Right lobe of liver (tissue), 4 donors: ENCODE measurements at regions not wholly inside any gene's neighbourhood (a gene's known extent, or its start where the extent isn't known, plus 50 kb on each side); places are given as distances from the start of the nearest gene placed in this dataset.

Experiments
- POLR2A ChIP-seq: fragments of 450-650 bp; IDR thresholded peaks from one replicate; pipeline ENCODE4 v1.6.1; 2017; ENCODE audit warnings: antibody characterized with exemption, mild to moderate bottlenecking
- TF ChIP-seq, protein P1 (sequence below), 4 donors: fragments of 200-600 bp in 3 of 4; fragments of 450-650 bp in 1 of 4; IDR thresholded peaks; one replicate each; pipeline versions ENCODE4 v1.5.1 to v1.8.0; 2016 to 2022; ENCODE audit warnings: antibody characterized with exemption in 4 of 4, mild to moderate bottlenecking in 2 of 4
- donor health status: DM: no; HTN: no; CAD: no.
- donor health status: DM: no; HTN: no; CAD: no.
- donor health status: DM: no; HTN: yes; CAD: no.

DNA sequence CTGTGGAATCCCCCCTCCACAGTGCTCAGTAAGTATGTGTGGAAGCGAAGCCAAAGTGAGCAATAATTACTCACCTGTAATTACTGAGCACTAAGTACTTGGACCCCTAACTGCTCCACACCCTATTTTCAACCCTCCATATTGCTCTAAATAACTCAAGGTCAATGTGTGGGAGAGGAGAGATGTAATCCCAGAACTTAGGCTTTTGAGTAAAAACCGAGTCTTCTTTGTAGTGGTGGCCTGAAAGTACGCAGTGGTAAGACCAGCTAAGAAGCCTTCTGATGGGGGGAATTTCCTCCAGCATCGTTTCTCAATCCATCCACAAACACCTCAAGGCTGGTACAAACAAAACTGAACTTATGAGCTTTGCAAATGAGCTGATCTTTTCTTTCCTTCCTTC is 551.6 kb downstream of the ZEB2 start:
- TF ChIP-seq, protein P1, sequence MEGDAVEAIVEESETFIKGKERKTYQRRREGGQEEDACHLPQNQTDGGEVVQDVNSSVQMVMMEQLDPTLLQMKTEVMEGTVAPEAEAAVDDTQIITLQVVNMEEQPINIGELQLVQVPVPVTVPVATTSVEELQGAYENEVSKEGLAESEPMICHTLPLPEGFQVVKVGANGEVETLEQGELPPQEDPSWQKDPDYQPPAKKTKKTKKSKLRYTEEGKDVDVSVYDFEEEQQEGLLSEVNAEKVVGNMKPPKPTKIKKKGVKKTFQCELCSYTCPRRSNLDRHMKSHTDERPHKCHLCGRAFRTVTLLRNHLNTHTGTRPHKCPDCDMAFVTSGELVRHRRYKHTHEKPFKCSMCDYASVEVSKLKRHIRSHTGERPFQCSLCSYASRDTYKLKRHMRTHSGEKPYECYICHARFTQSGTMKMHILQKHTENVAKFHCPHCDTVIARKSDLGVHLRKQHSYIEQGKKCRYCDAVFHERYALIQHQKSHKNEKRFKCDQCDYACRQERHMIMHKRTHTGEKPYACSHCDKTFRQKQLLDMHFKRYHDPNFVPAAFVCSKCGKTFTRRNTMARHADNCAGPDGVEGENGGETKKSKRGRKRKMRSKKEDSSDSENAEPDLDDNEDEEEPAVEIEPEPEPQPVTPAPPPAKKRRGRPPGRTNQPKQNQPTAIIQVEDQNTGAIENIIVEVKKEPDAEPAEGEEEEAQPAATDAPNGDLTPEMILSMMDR (IDR thresholded peaks at IDR 0.05): no peak
- no peak for TF ChIP-seq POLR2A
